Fibroblast of skin of back (primary cell): ENCODE measurements at regions not wholly inside any gene's neighbourhood (a gene's known extent, or its start where the extent isn't known, plus 50 kb on each side); places are given as distances from the start of the nearest gene placed in this dataset.
A peak's percentile ranks its signal among the peaks of the same experiment; 100 is the strongest.

Experiments
- DNase-seq: peaks from one replicate; pipeline ENCODE4 v3.0.0-alpha.2; 2013

DNA sequence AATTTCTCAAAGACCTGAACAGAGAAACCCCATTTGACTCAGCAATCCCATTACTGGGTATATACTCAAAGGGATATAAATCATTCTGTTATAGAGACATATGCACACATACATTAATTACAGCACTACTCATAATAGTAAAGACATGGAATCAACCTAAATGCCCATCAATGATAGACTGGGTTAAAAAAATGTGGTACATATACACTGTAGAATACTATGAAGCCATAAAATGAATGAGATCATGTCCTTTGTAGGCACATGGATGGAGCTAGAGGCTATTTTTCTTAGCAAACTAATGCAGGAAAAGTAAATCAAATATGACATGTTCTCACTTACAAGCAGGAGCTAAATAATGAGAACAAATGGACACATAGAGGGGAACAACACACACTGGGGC, 303.8 kb downstream of the BTG1 start:
- no peak for DNase-seq

DNA sequence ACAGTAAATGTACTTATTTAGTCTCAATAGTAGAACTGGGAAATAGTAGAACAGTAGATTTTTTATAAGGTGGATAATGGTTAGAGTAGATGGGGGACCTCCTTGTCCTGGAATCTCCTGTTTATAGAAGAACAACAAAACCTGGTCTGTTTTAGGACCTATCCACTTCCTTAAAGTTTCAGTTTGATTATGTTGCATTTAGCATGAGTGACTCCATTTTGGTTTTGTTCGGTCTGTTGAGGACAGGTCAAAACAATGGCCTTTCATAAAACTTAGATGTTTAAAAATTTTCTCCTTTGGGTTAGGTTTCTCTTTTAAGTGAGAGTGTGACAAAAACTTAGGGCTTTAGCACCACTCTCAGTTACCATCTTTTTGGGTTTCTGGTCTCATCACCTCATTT, 308.9 kb downstream of the BTG1 start:
- no peak for DNase-seq

DNA sequence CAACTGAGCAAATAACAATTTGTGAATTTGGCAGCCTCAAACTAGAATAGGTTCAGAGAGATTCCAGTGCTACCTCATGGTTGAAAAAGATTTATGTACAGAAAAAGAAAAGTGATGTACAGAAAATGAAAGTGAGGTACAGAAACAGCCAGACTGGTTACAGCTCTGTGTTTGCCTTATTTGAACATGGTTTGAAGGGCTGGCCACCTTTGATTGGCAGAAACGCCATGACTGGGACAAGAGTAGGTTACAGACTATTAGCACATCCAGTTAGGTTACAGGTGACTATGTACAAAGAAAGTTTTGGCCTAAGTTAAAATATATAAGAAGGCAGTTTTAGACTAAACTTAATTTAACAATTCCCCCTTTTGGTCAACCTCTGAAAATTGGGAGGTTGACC, 309.4 kb downstream of the BTG1 start:
- no peak for DNase-seq

DNA sequence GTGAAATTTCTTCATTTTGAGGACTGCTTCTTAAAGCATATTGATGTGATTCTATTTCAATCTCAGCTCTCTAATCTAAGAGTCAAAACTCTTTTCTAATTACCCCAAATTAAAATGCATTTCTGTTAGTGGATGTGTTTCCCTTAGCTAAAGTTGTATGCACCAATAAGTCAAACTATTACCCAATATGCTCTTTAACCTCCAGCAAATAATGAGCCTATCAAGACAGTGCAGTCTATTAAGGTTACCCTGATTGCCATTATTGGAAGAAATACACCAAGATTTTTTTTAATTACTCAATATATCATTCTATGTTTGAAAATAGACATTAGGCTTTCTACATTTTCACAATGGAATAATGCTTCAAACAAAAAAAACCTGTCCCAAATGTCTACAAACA, 310.0 kb downstream of the BTG1 start:
- DNase-seq: no peak

DNA sequence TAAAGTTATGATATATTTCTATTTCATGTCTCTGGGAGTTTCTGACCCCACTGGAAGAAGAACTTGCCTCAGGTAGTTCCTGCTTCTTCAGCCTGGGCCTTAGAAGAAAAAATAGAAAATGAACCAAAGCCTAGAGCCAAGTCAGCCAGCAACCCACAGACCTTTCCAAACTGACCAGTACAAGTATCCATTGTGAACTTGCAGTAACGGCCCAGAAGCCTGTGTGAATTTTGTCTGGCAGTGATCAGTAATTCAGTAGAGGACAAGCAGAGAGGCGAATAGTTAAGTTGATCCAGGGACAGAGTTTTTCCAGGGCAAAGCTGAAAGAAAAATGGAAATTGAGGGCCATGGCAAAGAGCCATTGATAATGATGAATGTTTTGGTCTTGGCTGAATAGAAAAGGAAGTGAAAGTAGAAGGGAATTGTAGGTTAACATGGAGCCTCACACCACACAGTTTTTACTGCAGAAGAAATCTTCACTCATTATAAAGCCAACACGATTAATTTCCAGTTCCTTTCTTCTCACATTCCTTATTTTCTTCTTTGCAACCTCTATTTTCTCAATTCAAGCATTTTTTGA, 311.8 kb downstream of the BTG1 start:
- no peak for DNase-seq

DNA sequence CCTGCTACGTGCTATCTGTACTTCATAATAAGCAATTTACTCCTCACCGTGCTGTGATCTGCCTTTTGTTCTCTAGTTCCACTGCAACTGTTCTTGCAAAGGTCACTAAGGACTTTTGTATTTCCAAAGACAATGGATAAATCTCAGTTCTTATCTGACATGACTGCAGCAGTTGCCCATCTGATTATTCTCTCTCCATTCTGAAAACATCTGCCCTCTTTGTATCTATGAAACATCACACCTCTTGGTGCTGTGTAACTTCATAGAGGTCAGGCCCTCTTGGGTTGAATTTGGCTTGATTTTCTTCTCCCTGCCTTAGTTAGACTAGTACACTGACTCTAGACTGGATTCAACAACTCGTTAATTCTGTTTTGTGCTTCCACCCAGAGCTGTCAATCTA, 319.6 kb downstream of the BTG1 start:
- no peak for DNase-seq

DNA sequence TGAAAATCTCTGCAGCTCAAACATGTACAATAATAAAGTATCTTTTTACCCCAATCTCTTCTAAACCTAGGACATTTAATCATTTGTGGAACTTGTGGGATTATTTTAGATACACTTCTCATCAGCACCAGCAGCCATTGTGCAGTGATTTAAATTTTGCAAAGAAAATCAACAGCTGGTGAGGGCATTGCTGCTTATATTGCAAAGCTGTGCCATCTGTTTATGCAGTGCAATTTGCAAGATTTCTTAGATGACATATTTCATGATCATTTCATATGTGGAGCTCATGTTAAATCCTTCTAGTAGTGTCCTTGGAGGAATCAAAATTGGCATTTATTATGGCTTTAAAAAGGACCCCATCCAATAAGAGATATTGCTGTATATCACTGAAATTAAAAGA, 320.7 kb downstream of the BTG1 start:
- no peak for DNase-seq

DNA sequence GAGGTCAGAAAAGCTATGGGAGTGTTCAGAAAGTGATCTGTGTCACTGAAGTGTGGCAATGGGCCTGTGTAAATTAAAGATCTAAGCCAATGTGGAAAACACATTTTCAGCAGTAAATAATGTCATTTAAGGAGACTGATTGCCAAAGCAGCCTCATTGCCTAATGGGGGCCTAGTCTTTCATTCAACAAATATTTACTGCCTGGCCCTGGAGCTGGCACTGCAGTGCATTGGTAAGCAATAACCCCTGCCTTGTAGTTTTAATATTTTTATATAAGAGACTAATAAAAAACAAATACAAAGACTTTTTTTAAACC, 326.6 kb downstream of the BTG1 start:
- DNase-seq: no peak

DNA sequence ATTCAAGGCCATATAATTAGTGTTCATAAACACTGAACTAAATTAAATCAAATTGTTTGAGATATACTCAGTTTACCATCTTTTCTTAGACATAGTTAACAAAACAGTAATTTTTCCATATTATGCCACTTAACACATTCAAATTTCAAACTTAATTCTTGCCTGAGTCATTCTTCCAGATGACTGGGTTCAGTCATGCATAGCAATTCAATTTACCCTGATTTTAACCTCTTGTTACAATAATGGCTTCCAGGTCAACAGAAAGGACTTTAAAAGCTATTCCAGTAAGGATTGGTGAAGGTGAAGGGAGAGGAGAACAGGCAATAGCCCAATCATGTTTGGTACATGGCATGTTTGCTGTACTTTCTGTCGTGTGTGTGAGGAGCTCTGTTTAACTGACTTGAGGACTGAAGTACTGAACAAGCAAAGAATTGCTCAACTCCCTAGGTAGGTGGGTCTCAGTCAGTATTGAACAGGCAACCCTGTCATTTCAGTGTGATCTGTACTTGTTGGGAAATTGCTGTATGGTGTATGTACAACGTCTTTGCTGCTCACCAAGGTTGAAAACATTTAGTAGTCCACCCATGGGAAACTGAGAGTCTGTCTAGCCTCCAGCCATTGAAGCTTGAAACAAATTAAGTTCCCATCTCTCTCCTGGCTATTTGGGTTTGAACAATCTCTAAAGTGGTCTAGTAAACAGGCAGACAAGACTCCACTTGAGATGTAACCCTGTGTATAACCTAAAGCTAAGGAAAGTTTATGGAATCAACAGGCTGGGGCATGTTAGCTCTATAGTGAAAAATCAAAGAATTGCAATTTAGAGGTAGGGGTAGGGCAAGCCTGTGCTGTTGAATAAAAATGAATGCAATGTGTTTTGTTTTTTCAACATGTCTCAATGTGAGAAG, 327.2 kb downstream of the BTG1 start:
- no peak for DNase-seq

DNA sequence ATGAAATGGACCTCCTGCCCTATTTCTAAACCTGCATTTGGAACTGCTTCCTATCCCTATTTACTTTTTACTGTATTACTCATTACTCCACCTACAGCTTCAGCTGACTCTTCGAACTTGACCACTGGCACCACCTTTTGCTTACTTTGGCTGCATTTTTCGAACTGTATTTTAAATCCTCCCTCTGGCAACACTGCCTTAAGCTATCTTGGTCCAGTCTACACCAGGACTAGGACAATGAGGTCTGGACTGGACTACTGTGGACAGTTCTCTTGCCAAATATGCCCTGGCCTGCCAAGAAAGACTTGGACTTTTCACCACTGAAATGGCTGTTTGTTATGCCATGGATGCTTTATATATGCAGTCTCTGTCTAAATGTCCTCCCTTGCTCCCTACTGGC, 328.1 kb downstream of the BTG1 start:
- no peak for DNase-seq

DNA sequence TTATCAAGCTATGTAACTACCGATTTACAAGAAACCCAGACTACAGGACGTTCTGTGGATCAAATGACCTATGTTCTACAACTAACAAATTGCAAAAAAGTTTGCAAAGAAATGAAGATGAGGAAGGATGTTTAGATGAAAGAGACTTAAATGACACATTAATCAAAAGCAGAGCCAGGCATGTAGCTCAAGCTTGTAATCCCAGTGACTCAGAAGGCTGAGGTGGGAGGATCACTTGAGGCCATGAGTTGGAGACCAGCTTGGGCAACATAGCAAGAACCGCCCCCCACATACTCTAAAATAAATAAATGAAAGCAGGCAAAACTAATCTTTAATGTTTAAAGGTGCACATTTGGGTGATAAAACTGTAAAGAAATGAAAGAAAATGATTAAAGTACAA, 331.9 kb downstream of the BTG1 start:
- peak; percentile 53 for DNase-seq

DNA sequence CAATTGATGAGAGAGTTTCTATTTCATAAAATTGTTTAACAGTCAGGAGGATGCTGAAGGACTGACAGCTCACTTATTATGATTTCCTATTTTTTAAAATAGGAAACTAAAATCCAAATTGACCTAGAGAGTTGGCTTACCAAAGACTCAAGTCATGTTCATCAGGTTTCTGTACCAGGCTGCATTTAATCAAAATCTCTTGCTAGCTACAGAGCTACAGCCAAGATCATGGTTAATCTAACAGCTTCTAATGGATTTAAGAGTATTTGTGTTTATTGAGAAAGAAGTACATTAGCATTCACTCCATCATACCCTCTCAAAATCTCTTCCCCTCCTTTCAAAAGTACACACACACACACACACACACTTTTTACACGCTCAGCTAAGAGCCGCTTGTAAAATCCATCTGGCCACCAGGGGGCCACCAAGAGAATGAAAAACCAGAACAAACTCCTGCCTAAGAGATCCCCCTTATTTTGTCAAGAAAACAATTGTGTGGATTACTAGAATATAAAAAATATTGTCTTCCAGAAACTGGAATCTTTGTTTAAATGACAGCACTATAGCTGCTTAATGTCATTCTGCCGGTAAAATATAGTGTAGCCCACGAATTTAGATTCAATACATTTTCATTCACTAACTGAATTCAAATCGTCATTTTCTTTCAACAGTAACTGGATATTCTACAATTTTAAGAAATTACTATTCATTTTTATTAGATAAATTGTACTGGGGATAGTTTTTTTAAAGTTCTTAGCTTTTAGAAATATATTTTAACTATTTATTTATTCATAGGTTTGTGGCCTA, 334.0 kb downstream of the BTG1 start:
- DNase-seq: peak; percentile 65

DNA sequence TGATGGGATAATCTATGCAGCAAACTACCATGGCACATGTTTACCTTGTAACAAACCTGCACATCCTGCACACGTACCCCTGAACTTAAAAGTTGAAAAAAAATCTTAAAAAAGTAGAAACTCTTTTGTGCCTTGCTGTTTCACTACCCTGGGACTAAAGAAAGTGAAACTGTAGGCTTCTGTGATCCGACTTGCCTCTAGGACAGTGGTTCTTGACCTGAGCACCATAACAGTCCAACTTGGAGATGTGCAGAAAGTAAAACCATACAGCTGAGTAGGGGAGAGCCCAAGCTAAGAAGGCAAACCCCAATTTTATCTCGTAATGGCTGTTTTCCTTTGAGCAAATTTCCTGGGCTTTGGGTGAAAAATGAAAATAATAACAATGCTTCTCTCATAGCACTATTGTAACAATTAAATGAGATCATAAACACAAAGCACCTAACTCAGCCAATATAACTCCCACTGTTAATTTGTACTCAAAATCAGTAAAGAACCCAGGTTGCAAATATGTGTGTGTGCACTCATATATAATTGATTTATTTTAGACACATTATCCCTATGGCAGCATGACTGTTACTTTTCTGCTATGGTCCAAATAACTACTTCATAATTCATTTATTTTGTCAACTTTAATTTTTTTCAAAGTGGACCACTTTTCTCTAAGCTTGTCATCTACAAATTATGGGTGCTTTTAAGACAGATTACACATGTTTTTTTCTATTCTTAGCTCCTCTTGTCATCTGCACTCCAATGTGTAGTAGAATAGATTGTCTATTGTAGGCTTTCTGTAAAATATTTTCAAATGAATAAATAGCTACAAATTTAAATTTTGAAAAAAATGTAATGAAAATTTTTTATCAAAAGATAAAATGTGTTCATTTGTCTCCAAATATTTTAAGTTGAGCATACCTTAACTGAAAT, 334.9 kb downstream of the BTG1 start:
- DNase-seq: no peak

DNA sequence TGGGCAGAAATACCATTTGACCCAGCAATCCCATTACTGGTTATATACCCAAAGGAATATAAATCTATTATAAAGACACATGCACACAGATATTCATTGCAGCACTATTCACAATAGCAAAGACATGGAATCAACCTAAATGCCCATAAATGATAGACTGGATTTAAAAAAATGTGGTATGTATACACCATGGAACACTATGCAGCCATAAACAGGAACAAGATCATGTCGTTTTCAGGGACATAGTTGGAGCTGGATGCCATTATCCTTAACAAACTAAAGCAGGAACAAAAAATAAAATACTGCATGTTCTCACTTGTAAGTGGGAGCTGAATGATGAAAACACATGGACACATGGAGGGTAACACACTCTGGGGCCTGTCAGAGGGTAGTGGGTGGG, 335.6 kb downstream of the BTG1 start:
- no peak for DNase-seq

DNA sequence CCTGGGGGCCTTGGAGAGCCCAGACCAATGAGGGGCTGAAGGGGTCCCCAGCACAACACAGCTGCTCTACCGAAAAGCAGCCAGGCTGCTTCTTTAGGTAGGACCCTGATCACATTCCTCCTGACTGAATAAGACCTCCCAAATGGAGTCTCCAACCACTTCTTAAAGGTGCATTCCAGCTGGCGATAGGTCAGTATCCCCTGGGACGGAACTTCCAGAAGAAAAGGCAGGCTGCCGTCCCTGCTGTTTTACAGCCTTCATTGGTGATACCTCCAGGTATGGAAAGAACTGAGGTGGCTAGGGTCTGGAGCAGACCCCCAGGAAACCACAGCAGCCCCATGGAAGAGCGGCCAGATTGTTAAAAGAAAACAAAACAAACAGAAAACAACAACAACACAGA, 340.6 kb downstream of the BTG1 start:
- DNase-seq: no peak

DNA sequence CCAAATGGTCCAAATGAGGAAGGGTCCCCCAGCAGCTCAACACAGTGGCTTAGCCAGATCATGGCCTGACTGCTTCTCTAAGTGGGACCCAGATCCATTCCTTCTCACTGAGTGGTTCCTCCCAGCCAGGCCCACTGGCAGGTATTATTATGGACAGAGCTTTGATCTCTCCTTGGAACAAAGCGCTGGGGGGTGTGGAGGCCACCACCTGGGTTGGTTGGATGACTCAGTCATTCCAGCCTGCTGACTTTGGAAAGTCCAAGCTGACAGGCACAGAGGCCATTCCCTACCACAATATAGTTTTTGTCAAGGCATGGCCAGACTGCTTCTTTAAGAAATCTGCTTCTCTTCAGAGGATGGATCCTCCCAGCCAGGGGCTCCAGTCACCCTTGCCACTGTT, 341.1 kb downstream of the BTG1 start:
- DNase-seq: peak; percentile 7

DNA sequence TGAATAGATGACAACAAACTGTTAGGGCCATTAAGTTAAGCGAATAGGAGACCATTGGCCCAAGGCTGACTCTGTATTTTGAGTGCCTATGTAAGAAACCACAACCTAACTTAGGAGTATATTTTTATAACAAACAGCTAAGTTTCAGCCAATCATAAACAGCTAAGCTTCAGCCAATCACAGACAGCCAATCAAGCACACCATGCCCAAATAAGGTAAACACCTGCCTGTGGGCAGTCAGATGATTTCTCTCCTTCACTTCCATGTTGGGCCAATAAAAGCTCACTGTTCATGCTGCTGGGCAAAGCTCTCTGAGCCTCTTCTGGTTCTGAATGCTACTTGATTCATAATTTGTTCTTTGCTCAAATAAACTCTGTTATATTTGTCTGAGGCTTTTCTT, 344.6 kb downstream of the BTG1 start:
- no peak for DNase-seq

DNA sequence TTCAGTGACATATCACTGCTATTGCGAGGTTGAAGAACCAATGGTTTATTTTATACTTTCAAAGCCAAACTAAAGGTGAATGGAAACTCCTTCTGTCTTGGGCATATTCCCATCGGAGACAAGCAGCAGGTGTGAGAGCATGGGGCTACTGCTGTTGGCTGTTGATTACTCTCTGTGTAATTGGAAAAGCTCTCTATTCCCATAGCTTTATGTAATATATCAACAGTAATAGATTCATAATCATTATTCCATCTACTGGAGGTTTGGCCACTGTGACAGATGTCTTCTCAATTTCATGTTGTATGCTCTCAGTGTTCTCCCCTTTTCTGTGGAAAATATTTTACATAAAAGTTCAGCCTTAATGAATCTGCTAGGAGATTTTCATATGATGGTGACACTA, 352.0 kb downstream of the BTG1 start:
- no peak for DNase-seq

DNA sequence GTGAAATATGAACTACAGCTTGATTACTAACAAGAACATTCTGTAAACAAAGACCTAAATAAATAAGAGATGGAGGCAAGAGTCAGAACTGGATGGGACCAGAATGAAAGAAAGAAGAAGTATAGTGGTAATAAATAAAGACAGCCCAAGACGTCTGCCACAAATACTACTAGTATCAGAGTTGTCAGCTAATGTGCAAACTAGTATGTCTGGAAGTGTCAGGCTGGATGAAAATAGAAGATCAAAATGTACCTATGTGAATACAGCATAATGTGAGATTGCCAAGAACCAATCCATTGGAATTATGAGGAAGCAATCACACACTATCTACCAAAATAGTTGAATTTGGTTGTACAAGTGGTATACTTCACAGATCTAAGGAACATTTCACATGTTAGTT, 353.0 kb downstream of the BTG1 start:
- DNase-seq: no peak

DNA sequence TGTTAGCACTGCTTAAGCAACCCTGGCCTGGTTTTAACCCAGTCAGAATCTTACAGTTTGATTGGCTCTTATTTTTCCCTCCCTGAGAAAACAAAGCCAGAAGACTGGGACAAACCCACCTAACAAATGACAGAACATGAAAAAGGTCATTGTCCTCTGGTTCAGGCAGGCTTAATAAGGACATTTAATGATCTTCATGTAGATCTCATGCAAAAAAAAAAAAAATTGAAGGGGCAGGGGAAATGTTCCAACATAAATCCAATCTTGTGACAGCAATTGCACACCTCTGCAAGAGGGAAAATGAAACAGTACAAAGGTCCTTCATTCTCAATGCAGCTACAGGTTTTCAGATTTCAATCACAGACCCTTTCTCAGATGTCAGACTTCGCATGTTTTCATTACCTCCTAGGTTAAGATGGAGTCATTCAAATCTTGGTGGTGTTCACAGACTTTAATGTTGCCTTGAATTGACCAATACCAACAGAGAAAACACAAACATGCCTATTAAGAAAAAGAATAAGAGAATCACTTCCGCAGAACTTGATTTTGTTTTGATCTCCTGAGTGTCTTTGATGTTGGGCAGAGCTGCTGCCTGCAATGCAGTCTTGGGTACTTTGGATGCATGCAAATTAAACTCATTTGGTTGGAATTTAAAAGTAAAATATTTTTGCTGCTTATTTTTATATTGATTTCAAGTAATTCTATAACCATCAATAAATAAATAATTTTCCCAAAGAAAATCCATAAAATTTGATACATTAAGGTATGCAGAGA, 359.0 kb downstream of the BTG1 start:
- DNase-seq: no peak

DNA sequence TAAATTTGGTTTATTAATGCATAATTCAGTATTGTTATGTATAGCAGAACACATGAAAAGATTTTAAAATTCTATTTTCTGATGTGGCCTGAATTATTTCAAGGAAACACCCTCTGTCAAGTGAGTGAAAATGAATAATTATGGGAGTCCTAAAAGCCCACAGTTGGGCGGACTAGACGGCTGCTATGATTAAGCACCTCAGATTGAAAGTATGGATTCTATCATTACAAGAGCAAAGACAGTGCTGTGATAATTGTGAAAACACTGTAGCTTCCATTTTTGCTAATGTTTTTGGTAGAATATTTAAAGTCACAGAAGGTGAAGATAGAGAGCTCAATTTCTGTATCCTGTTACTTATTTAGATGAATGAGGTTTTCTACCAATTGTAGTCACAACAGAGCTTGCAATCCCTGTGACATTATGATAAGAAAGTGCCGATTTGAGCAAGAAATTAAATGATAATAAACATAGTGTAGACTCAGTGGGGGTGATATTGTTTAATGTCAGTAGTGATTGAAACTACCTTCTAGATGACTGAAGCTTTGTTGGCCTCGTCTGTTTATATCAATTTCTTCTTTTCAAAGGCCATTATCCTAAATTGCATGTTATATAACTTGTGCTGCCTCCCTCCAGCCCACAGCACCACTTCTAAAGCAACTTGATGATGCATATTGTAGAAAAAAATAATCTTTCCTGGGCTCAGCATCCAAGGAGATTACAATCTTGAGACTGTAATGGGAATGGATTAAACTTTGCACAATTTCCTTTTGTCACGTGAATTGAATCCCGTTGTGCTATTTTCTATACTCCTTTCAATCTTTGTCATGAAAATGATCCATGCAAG, 359.8 kb downstream of the BTG1 start:
- DNase-seq: no peak
